Adrenal gland (tissue), 9 donors: ENCODE measurements at regions not wholly inside any gene's neighbourhood (a gene's known extent, or its start where the extent isn't known, plus 50 kb on each side); places are given as distances from the start of the nearest gene placed in this dataset.
"Not testable (repeated sequence)": the region's sequence is repeated elsewhere in the genome, so short reads cannot be mapped to it uniquely, and the experiment has no call there.

Experiments
- DNase-seq, 7 donors: peaks; one replicate each; pipeline ENCODE4 v3.0.0-alpha.2; 2019 to 2020
- H3K27ac ChIP-seq, 5 donors: fragments of 200-600 bp; sonication (generic) in 4 of 5; 1 replicate in 3 of 5; 2 replicates in 2 of 5; pipeline versions ENCODE4 v1.5.1 to v1.8.0; 2016 to 2020; ENCODE audit warnings: mild to moderate bottlenecking in 1 of 5
- H3K27me3 ChIP-seq: fragments of 200-600 bp; 2 replicates; pipeline ENCODE4 v1.8.0; 2021
- H3K36me3 ChIP-seq, 2 donors: fragments of 200-600 bp; replicated peaks in 1 of 2; 1 replicate in 1 of 2; 2 replicates in 1 of 2; pipeline versions ENCODE4 v1.5.1 to v1.8.0; 2018 to 2022
- H3K4me1 ChIP-seq, 2 donors: fragments of 200-600 bp; replicated peaks in 1 of 2; 1 replicate in 1 of 2; 2 replicates in 1 of 2; pipeline versions ENCODE4 v1.5.1 to v1.8.0; 2018 to 2021
- H3K4me3 ChIP-seq, 4 donors: fragments of 200-600 bp; sonication (generic) in 3 of 4; one replicate each; pipeline ENCODE4 v1.5.1; 2016 to 2018
- H3K9me3 ChIP-seq, 3 donors: fragments of 200-600 bp; sonication (generic) in 1 of 3; replicated peaks in 1 of 3; 1 replicate in 2 of 3; 2 replicates in 1 of 3; pipeline versions ENCODE4 v1.5.1 to v1.8.0; 2016 to 2021
- CTCF ChIP-seq, 6 experiments: fragments of 450-650 bp in 4 of 6; fragments of 200-600 bp in 2 of 6; sonication (generic) in 1 of 6; IDR thresholded peaks; 1 replicate in 5 of 6; 2 replicates in 1 of 6; pipeline versions ENCODE4 v1.5.1 to v1.8.0; 2016 to 2021; ENCODE audit warnings: antibody characterized with exemption in 6 of 6, mild to moderate bottlenecking in 2 of 6, moderate library complexity in 1 of 6
- POLR2A ChIP-seq, 2 donors: fragments of 450-650 bp; IDR thresholded peaks; one replicate each; pipeline ENCODE4 v1.6.1; 2017; ENCODE audit warnings: antibody characterized with exemption in 2 of 2, mild to moderate bottlenecking in 2 of 2, moderate library complexity in 1 of 2
- WGBS, 4 donors: extraction: QIAGEN DNeasy Blood & Tissue Kit in 2 of 4; methylation state at CpG; one replicate each; pipeline versions ENCODE4 v1.1.5 to v1.1.7; 2013 to 2017; 5-methylcytosine and 5-hydroxymethylcytosine counted together
- intact Hi-C, 2 donors: fragments of 100-400 bp; cut with DNase I; formaldehyde crosslinking; loops; one replicate each; pipeline versions ENCODE4 v1.14.1 to v1.15.0; 2022 to 2023
- donor health status: healthy with polysubstance abuse.
- donor health status: Bipolar disorder and iron deficiency.
- donor health status: DM: yes; HTN: yes; CAD: no.
- donor health status: DM: no; HTN: no; CAD: no.
- donor health status: DM: no; HTN: no; CAD: no.

- Histone ChIP-seq H3K27me3 (no peaks in the 10 kb centered on the region), H3K4me3 (no peak overlapping the region), H3K27ac (no peak overlapping the region), H3K9me3 (no peaks in the 10 kb centered on the region), H3K4me1 (peaks cover 4 to 17% of the 10 kb centered on the region in 2 donors), H3K36me3 (no peaks in the 10 kb centered on the region)
- WGBS, 4 donors = 73 to 91% (median 75%) methylated on average over 6 of the region's 6 CpGs
- intact Hi-C loops = no loop called here
- TF ChIP-seq POLR2A (IDR thresholded peaks at IDR 0.05) (no peak), CTCF (IDR thresholded peaks at IDR 0.05) (no peak)
- no peak for DNase-seq
Measured at GRCh38 chr2:105514576-105514975, 115.7 kb upstream of the FHL2 start.

DNA sequence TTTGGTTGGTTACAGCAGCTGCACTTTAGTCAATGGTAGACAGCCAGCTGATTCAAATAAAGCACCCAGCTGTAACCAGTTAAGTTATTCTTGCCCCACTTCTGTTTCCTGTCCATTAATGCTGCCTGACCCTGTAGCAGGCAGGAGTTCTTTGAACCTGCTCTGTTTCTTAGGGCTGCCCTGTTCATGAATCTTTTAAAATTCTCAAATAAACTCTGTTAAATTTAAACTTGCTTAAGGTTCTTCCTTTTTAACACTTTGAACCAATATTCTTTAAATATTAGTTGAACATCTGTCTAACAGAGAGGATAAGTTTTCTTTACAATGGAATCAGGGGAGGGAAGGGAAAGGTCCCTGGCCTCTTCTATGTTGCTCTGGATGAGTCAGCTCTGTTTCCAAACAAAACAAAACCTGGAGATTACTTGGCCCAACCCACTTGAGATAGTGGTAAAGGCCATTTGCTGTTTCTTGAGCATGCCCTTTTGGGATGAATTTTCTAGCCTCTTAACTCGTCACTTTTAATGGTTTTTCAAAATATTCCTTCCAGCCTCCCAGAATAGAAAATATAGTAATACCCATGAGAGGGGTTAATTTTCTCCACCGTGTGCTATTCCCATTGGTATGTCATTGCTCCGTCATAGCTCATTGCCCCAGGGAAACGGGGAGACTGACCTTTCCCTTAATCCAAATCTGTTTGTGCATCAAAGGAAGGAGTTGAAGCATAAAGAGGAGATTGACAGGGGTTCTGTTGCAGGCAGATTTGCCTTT lies 112.1 kb upstream of the FHL2 start:
- intact Hi-C loops = no loop called here
- peaks cover 4 to 8% of the 10 kb centered on the region in 2 donors for H3K4me1 ChIP-seq
- no peaks in the 10 kb centered on the region for H3K9me3 ChIP-seq
- no peak overlapping the region for H3K4me3 ChIP-seq
- DNase-seq = peak in 3 of 7 donors; percentile 29 to 39 (median 31)
- TF ChIP-seq CTCF (IDR thresholded peaks at IDR 0.05) = no peak
- TF ChIP-seq POLR2A (IDR thresholded peaks at IDR 0.05) = no peak
- H3K27ac ChIP-seq = peak overlapping the region in 1 of 5 donors; percentile 45
- 38 to 52% (median 48%) methylated on average over 4 of the region's 4 CpGs for WGBS, 4 donors
- H3K27me3 ChIP-seq = no peaks in the 10 kb centered on the region
- no peaks in the 10 kb centered on the region for H3K36me3 ChIP-seq

GRCh38 chr2:105509269-105510086 lies 110.6 kb upstream of the FHL2 start:
- H3K4me3 ChIP-seq = no peak overlapping the region
- intact Hi-C loops = no loop called here
- peaks cover 4 to 8% of the 10 kb centered on the region in 2 donors for H3K4me1 ChIP-seq
- no peaks in the 10 kb centered on the region for H3K27me3 ChIP-seq
- no peak for TF ChIP-seq CTCF (IDR thresholded peaks at IDR 0.05)
- TF ChIP-seq POLR2A (IDR thresholded peaks at IDR 0.05) = no peak
- DNase-seq = no peak
- no peak overlapping the region for H3K27ac ChIP-seq
- H3K9me3 ChIP-seq = no peaks in the 10 kb centered on the region
- WGBS, 4 donors = 70 to 83% (median 79%) methylated on average over 6 of the region's 6 CpGs
- H3K36me3 ChIP-seq = no peaks in the 10 kb centered on the region

- intact Hi-C loops, H3K9me3 ChIP-seq, H3K4me1 ChIP-seq, H3K27ac ChIP-seq, H3K36me3 ChIP-seq, DNase-seq, H3K27me3 ChIP-seq, H3K4me3 ChIP-seq: not testable (repeated sequence)
- 39 to 71% (median 40%) methylated on average over 1 of the region's 1 CpG for WGBS, 4 donors
Measured at GRCh38 chr2:105506860-105507259, 108.0 kb upstream of the FHL2 start.
